ENCODE measurements at regions not wholly inside any gene's neighbourhood (a gene's known extent, or its start where the extent isn't known, plus 50 kb on each side); places are given as distances from the start of the nearest gene placed in this dataset.

GRCh38 chr11:70924108-70924507, 328.3 kb downstream of the SHANK2 start:
- no peak for TF ChIP-seq CTCF (conservative IDR thresholded peaks at IDR 0.05 in 1 of 2, IDR thresholded peaks at IDR 0.05 in 1 of 2; ENCODE audit: low read depth in 1 of 2, low read length in 2 of 2)
- no peak for TF ChIP-seq EZH2 (IDR thresholded peaks at IDR 0.05; ENCODE audit: low read length, missing control alignments)
